Coronary artery (tissue), 2 donors: ENCODE measurements at regions not wholly inside any gene's neighbourhood (a gene's known extent, or its start where the extent isn't known, plus 50 kb on each side); places are given as distances from the start of the nearest gene placed in this dataset.

Source experiments
- DNase-seq: peaks from one replicate; pipeline ENCODE4 v3.0.0-alpha.2; 2017; ENCODE audit warnings: low spot score
- H3K27ac ChIP-seq, 2 donors: fragments of 200-600 bp; sonication (generic); one replicate each; pipeline ENCODE4 v1.5.1; 2016 to 2019
- H3K4me3 ChIP-seq: fragments of 200-600 bp; sonication (generic); 2 replicates; pipeline ENCODE4 v1.5.1; 2016; ENCODE audit warnings: mild to moderate bottlenecking, moderate library complexity
- TF ChIP-seq, protein P1 (sequence below): fragments of 200-600 bp; sonication (generic); IDR thresholded peaks from one replicate; pipeline ENCODE4 v1.5.1; 2019; ENCODE audit warnings: antibody characterized with exemption

DNA sequence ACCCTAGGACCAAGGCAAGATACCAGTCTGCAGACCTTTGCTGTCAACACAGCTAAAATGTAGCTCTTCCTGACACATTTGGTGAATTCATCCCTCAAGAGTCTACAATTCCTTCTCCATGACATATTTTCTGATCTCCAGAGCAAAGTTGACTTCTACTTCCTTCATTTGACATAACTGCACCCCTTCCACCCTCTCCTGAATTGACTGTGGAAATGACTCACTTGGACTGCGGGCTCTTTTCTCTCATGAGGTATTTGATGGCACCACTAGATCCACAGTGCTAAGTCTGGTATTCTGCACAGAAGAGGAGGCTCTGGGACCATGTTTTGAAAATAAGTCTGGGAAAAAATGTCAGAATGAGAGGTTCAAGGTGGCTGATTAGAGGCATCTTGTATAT lies 338.4 kb upstream of the TRPC7 start:
- Histone ChIP-seq H3K4me3 (no peak overlapping the region), H3K27ac (no peak overlapping the region)
- no peak for DNase-seq
- TF ChIP-seq, protein P1, sequence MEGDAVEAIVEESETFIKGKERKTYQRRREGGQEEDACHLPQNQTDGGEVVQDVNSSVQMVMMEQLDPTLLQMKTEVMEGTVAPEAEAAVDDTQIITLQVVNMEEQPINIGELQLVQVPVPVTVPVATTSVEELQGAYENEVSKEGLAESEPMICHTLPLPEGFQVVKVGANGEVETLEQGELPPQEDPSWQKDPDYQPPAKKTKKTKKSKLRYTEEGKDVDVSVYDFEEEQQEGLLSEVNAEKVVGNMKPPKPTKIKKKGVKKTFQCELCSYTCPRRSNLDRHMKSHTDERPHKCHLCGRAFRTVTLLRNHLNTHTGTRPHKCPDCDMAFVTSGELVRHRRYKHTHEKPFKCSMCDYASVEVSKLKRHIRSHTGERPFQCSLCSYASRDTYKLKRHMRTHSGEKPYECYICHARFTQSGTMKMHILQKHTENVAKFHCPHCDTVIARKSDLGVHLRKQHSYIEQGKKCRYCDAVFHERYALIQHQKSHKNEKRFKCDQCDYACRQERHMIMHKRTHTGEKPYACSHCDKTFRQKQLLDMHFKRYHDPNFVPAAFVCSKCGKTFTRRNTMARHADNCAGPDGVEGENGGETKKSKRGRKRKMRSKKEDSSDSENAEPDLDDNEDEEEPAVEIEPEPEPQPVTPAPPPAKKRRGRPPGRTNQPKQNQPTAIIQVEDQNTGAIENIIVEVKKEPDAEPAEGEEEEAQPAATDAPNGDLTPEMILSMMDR: no peak

DNA sequence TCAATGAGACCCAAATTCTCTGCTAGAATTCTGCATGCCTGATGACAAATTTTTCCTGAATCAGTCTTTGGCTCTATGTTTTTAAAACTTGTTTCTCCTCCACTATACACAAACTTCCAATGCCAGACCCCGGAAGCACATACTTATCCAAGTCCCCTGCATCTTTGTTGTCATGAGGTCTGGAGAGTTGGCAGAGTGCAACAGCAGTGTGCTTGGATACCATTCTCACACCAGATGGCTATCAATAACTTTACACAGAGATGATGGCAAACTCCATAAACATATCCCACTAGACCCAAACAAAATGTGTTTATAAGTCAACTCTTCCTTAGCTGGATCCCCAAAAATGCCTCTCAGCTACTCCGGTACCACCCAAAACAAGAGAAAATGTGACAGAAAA lies 337.7 kb upstream of the TRPC7 start:
- Histone ChIP-seq H3K27ac (no peak overlapping the region), H3K4me3 (no peak overlapping the region)
- DNase-seq: no peak
- TF ChIP-seq, protein P1: no peak

GRCh38 chr5:136701191-136701590 lies 335.8 kb upstream of the TRPC7 start:
- no peak for DNase-seq
- H3K4me3 ChIP-seq: no peak overlapping the region
- TF ChIP-seq, protein P1: no peak
- no peak overlapping the region for H3K27ac ChIP-seq

- no peak for DNase-seq
Observed at GRCh38 chr5:136699651-136700050, 334.3 kb upstream of the TRPC7 start.

DNA sequence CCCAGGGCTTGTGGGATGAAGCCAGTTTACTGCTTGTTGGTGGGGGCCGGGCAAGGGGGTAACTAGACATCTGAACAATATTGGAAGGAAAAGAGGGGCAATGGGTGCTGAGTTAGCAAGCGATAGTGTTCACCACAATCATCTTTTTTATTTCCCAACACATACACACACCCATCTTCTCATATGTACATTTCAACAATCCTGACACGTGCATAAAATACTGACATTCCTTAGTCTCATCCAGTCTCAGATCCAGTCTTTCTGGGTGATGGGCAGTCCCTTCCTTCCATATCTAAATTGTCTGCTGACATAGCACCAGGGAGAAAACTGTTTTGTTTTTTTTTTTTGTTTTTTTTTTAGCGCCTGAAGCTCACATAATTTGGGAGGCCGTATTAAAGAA lies 333.6 kb upstream of the TRPC7 start:
- no peak overlapping the region for H3K27ac ChIP-seq
- no peak overlapping the region for H3K4me3 ChIP-seq
- no peak for DNase-seq
- TF ChIP-seq, protein P1: no peak

More at GRCh38 chr5:136699651-136700050, 334.3 kb upstream of the TRPC7 start:
- H3K4me3 ChIP-seq: no peak overlapping the region
- TF ChIP-seq, protein P1: no peak
- no peak overlapping the region for H3K27ac ChIP-seq

DNA sequence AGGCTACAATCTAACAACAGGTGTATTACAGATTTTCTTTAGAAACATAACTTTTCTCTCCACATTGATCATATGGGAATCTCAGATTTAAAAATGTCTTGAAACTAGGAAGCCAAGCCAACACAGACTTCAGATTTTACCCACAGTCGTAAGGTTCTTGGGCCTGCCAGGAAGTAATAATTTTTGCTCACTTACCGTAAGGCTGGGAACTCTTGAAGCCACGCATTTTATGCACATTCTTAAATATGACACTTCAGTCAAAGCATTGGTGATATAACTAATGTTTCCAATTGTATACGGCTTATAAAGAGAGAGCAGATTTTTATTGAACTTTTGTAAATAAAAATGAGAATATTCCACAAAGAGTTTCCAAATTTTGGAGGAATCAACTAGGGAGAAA lies 328.9 kb upstream of the TRPC7 start:
- no peak for DNase-seq
- TF ChIP-seq, protein P1: no peak
- Histone ChIP-seq H3K4me3 (no peak overlapping the region), H3K27ac (no peak overlapping the region)

- Histone ChIP-seq H3K27ac (no peak overlapping the region), H3K4me3 (no peak overlapping the region)
- TF ChIP-seq, protein P1: no peak
- DNase-seq: no peak
Observed at GRCh38 chr5:136689552-136689951, 324.2 kb upstream of the TRPC7 start.
